Medulla oblongata (tissue), 1 donor: ENCODE measurements at regions not wholly inside any gene's neighbourhood (a gene's known extent, or its start where the extent isn't known, plus 50 kb on each side); places are given as distances from the start of the nearest gene placed in this dataset.
"Not testable (repeated sequence)": the region's sequence is repeated elsewhere in the genome, so short reads cannot be mapped to it uniquely, and the experiment has no call there.

Source experiments
- DNase-seq: peaks from one replicate; pipeline ENCODE4 v3.0.0-alpha.2; 2015; ENCODE audit errors: extremely low spot score

GRCh38 chrX:124234348-124234747 is 98.1 kb upstream of the TEX13D start:
- no peak for DNase-seq

- no peak for DNase-seq
These were observed 94.2 kb upstream of the TEX13D start for GRCh38 chrX:124238268-124238667.

GRCh38 chrX:124239324-124239723 is 93.1 kb upstream of the TEX13D start:
- no peak for DNase-seq

- no peak for DNase-seq
These were observed 92.5 kb upstream of the TEX13D start for GRCh38 chrX:124239911-124240310.

GRCh38 chrX:124240422-124240821 is 92.0 kb upstream of the TEX13D start:
- DNase-seq: no peak

- DNase-seq: no peak
These were observed 90.3 kb upstream of the TEX13D start for GRCh38 chrX:124242131-124242530.

GRCh38 chrX:124249345-124249744 is 83.1 kb upstream of the TEX13D start:
- no peak for DNase-seq

GRCh38 chrX:124250835-124251437 is 81.5 kb upstream of the TEX13D start:
- DNase-seq: no peak

GRCh38 chrX:124254611-124255010 is 77.8 kb upstream of the TEX13D start:
- DNase-seq: no peak

GRCh38 chrX:124256216-124256615 is 76.2 kb upstream of the TEX13D start:
- no peak for DNase-seq

GRCh38 chrX:124256629-124257380 is 75.7 kb upstream of the TEX13D start:
- no peak for DNase-seq

GRCh38 chrX:124257924-124258702 is 74.3 kb upstream of the TEX13D start:
- DNase-seq: no peak

GRCh38 chrX:124260845-124261244 is 71.6 kb upstream of the TEX13D start:
- DNase-seq: no peak

GRCh38 chrX:124263743-124264142 is 68.7 kb upstream of the TEX13D start:
- no peak for DNase-seq

GRCh38 chrX:124268099-124268498 is 64.4 kb upstream of the TEX13D start:
- DNase-seq: no peak

- DNase-seq: no peak
These were observed 62.6 kb upstream of the TEX13D start for GRCh38 chrX:124269881-124270280.

- DNase-seq: not testable (repeated sequence)
These were observed 60.9 kb upstream of the TEX13D start for GRCh38 chrX:124271599-124271998.

- DNase-seq: no peak
These were observed 60.0 kb upstream of the TEX13D start for GRCh38 chrX:124272370-124272982.

GRCh38 chrX:124274438-124275181 is 57.9 kb upstream of the TEX13D start:
- DNase-seq: no peak

GRCh38 chrX:124275182-124275894 is 57.1 kb upstream of the TEX13D start:
- DNase-seq: no peak
